Neural cell (in vitro differentiated cells): ENCODE measurements at regions not wholly inside any gene's neighbourhood (a gene's known extent, or its start where the extent isn't known, plus 50 kb on each side); places are given as distances from the start of the nearest gene placed in this dataset.

Source experiments
- CTCF ChIP-seq: fragments of 450-650 bp; IDR thresholded peaks from 2 replicates; pipeline ENCODE4 v1.5.1; 2014; ENCODE audit warnings: antibody characterized with exemption, mild to moderate bottlenecking, moderate library complexity; ENCODE audit not compliant: poor library complexity, severe bottlenecking
- EP300 ChIP-seq: fragments of 450-650 bp; conservative IDR thresholded peaks from 2 replicates; pipeline ENCODE4 v1.6.1; 2014; ENCODE audit warnings: antibody characterized with exemption, mild to moderate bottlenecking, moderate library complexity; ENCODE audit not compliant: poor library complexity, severe bottlenecking
- EZH2 ChIP-seq: fragments of 200-600, 300-800 bp; shearing (Covaris generic), sonication (generic); IDR thresholded peaks from 2 replicates; pipeline ENCODE4 v1.6.1; 2014; ENCODE audit warnings: antibody characterized with exemption, low read length, borderline replicate concordance, mild to moderate bottlenecking; ENCODE audit not compliant: insufficient read depth, poor library complexity, severe bottlenecking
- SMC3 ChIP-seq: fragments of 450-650 bp; conservative IDR thresholded peaks from 2 replicates; pipeline ENCODE4 v1.6.1; 2014; ENCODE audit warnings: antibody characterized with exemption, mild to moderate bottlenecking, moderate library complexity; ENCODE audit not compliant: poor library complexity

- TF ChIP-seq CTCF (no peak), EP300 (no peak), SMC3 (no peak), EZH2 (no peak)
Measured at GRCh38 chr15:58377193-58377592, 54.6 kb upstream of the LIPC start.
